A549 (cell line): ENCODE measurements at regions not wholly inside any gene's neighbourhood (a gene's known extent, or its start where the extent isn't known, plus 50 kb on each side); places are given as distances from the start of the nearest gene placed in this dataset.

Source experiments
- BHLHE40 ChIP-seq: IDR thresholded peaks from 2 replicates; pipeline ENCODE4 v1.6.1; 2012; ENCODE audit warnings: low read depth, low read length, inconsistent platforms
- CBX2 ChIP-seq: fragments of 200-600 bp; sonication (generic); IDR thresholded peaks from 2 replicates; pipeline ENCODE4 v1.6.1; 2016; ENCODE audit warnings: low read depth, mild to moderate bottlenecking, borderline replicate concordance
- CTCF ChIP-seq: fragments of >200 bp; sonication (Bioruptor Twin); formaldehyde crosslinking; IDR thresholded peaks from 3 replicates; pipeline ENCODE4 v1.5.1; 2016
- FOSL2 ChIP-seq, 2 experiments: fragments of 450-650 bp in 1 of 2; fragments of >200 bp in 1 of 2; sonication (Bioruptor Twin) in 1 of 2; formaldehyde crosslinking; IDR thresholded peaks; 2 replicates each; pipeline versions ENCODE4 v1.5.0 to v1.6.1; 2016 to 2020; ENCODE audit warnings: mild to moderate bottlenecking in 1 of 2, moderate library complexity in 1 of 2
- HDAC2 ChIP-seq: fragments of 200-600 bp; sonication (generic); IDR thresholded peaks from 2 replicates; pipeline ENCODE4 v1.6.1; 2016
- NR3C1 ChIP-seq: fragments of >200 bp; sonication (Bioruptor Twin); formaldehyde crosslinking; IDR thresholded peaks from 3 replicates; pipeline ENCODE4 v1.6.1; 2017
- POLR2A ChIP-seq: IDR thresholded peaks from 2 replicates; pipeline ENCODE4 v1.6.1; 2012; ENCODE audit warnings: mild to moderate bottlenecking, low read length
- RNF2 ChIP-seq: fragments of 200-600 bp; sonication (generic); IDR thresholded peaks from 2 replicates; pipeline ENCODE4 v1.6.1; 2016; ENCODE audit warnings: low read depth, mild to moderate bottlenecking, antibody characterized with exemption, moderate library complexity, borderline replicate concordance
- ZFP36 ChIP-seq: fragments of 450-650 bp; IDR thresholded peaks from 2 replicates; pipeline ENCODE4 v1.6.1; 2014; ENCODE audit warnings: borderline replicate concordance; ENCODE audit not compliant: partially characterized antibody

- TF ChIP-seq POLR2A (no peak), CTCF (no peak), NR3C1 (no peak), CBX2 (no peak), BHLHE40 (no peak), ZFP36 (no peak), RNF2 (no peak), FOSL2 (IDR thresholded peaks at IDR 0.05) (no peak), FOSL2 (CRISPR knock-in tag; IDR thresholded peaks at IDR 0.05) (no peak), HDAC2 (no peak)
Measured at GRCh38 chr11:104291646-104292045, 127.7 kb upstream of the PDGFD start.
